A673 (cell line): ENCODE measurements at regions not wholly inside any gene's neighbourhood (a gene's known extent, or its start where the extent isn't known, plus 50 kb on each side); places are given as distances from the start of the nearest gene placed in this dataset.

Source experiments
- BruUV-seq: library from RNA; stranded (reverse); fragments of 400-500 nt; replicated peaks from 2 replicates; lab custom pipeline; 2021; lab: Mats Ljungman, UMichigan
- CTCF ChIA-PET: fragments of 300-600 bp; sonication (Branson Sonifier 250); formaldehyde crosslinking; loops from one replicate; lab custom pipeline; 2022; ENCODE audit warnings: antibody characterized with exemption; lab: Charles Lee
- POLR2A ChIA-PET: fragments of 300-600 bp; sonication (Branson Sonifier 250); formaldehyde crosslinking; loops from one replicate; lab custom pipeline; 2022; ENCODE audit warnings: antibody characterized with exemption; ENCODE audit not compliant: low non-redundant PET; lab: Charles Lee
- DNase-seq: peaks from one replicate; pipeline ENCODE4 v3.0.0-alpha.2; 2015; ENCODE audit warnings: low spot score
- H3K27ac ChIP-seq: fragments of 200-600 bp; sonication (generic); 2 replicates; pipeline ENCODE4 v1.5.1; 2016; ENCODE audit warnings: mixed run types, low read depth, mild to moderate bottlenecking, mixed read lengths, antibody characterized with exemption, low read length; ENCODE audit not compliant: poor library complexity, severe bottlenecking
- H3K27me3 ChIP-seq: fragments of 200-600 bp; sonication (generic); replicated peaks from 2 replicates; pipeline ENCODE4 v1.6.1; 2017; ENCODE audit warnings: mixed run types, low read depth, mild to moderate bottlenecking, mixed read lengths, antibody characterized with exemption, low read length; ENCODE audit not compliant: insufficient read depth, poor library complexity
- H3K36me3 ChIP-seq: fragments of 200-600 bp; sonication (generic); 2 replicates; pipeline ENCODE4 v1.6.1; 2016; ENCODE audit warnings: mixed run types, mild to moderate bottlenecking, mixed read lengths, antibody characterized with exemption, low read length; ENCODE audit not compliant: insufficient read depth, poor library complexity, severe bottlenecking
- H3K4me1 ChIP-seq: fragments of 200-600 bp; sonication (generic); 2 replicates; pipeline ENCODE4 v1.6.1; 2017; ENCODE audit warnings: mixed run types, mild to moderate bottlenecking, mixed read lengths, antibody characterized with exemption, low read length; ENCODE audit not compliant: insufficient read depth, poor library complexity, severe bottlenecking
- H3K4me3 ChIP-seq: fragments of 200-600 bp; sonication (generic); 2 replicates; pipeline ENCODE4 v1.5.1; 2016; ENCODE audit warnings: low read depth, mixed run types, mild to moderate bottlenecking, mixed read lengths, low read length; ENCODE audit not compliant: poor library complexity, severe bottlenecking
- H3K9me3 ChIP-seq: fragments of 200-600 bp; sonication (generic); 2 replicates; pipeline ENCODE4 v1.6.1; 2016; ENCODE audit warnings: mixed run types, low read depth, mild to moderate bottlenecking, mixed read lengths, antibody characterized with exemption, low read length; ENCODE audit not compliant: poor library complexity, severe bottlenecking
- EZH2 ChIP-seq: fragments of 200-600 bp; sonication (generic); IDR thresholded peaks from 2 replicates; pipeline ENCODE4 v1.6.1; 2017; ENCODE audit warnings: borderline replicate concordance, low read depth, mild to moderate bottlenecking, mixed read lengths, antibody characterized with exemption, low read length; ENCODE audit not compliant: poor library complexity, severe bottlenecking
- intact Hi-C: fragments of 100-400 bp; cut with micrococcal nuclease; formaldehyde crosslinking; loops from one replicate; pipeline ENCODE4 v1.10.0; 2022; ENCODE audit not compliant: unreplicated experiment
- TF ChIP-seq, protein P1 (sequence below): fragments of 300-800, 200-600 bp; sonication (generic); conservative IDR thresholded peaks from 2 replicates; pipeline ENCODE4 v1.5.1; 2017; ENCODE audit warnings: low read depth, mild to moderate bottlenecking, antibody characterized with exemption, low read length, moderate library complexity, mixed read lengths

DNA sequence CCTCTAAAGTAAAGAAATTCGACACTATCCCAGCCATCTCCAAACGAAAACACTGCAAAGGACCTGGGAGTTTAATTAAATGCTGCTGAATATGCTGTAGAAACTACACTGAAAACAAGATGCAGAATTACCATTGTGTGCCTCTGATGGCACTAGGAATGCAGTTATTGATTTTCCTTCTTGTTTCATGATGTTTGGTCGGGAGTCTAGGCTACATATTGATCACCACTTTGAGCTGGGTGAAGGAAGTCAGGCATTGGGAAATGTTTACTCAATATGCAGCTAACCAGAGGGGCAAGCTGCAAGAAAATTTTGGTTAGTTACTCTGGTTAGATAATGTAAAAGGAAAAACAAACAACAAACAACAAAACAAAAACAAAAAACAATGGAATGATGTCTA, 650.7 kb upstream of the GALNTL6 start:
- no TSS peak for BruUV-seq
- no peak overlapping the region for H3K4me3 ChIP-seq
- H3K9me3 ChIP-seq = no peaks in the 10 kb centered on the region
- H3K27me3 ChIP-seq = no peaks in the 10 kb centered on the region
- ChIA-PET CTCF (no interaction called here), POLR2A (no interaction called here)
- H3K27ac ChIP-seq = no peak overlapping the region
- intact Hi-C loops = no loop called here
- DNase-seq = no peak
- TF ChIP-seq, protein P1, sequence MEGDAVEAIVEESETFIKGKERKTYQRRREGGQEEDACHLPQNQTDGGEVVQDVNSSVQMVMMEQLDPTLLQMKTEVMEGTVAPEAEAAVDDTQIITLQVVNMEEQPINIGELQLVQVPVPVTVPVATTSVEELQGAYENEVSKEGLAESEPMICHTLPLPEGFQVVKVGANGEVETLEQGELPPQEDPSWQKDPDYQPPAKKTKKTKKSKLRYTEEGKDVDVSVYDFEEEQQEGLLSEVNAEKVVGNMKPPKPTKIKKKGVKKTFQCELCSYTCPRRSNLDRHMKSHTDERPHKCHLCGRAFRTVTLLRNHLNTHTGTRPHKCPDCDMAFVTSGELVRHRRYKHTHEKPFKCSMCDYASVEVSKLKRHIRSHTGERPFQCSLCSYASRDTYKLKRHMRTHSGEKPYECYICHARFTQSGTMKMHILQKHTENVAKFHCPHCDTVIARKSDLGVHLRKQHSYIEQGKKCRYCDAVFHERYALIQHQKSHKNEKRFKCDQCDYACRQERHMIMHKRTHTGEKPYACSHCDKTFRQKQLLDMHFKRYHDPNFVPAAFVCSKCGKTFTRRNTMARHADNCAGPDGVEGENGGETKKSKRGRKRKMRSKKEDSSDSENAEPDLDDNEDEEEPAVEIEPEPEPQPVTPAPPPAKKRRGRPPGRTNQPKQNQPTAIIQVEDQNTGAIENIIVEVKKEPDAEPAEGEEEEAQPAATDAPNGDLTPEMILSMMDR = no peak
- no peak for TF ChIP-seq EZH2
- H3K4me1 ChIP-seq = no peaks in the 10 kb centered on the region
- H3K36me3 ChIP-seq = no peaks in the 10 kb centered on the region

DNA sequence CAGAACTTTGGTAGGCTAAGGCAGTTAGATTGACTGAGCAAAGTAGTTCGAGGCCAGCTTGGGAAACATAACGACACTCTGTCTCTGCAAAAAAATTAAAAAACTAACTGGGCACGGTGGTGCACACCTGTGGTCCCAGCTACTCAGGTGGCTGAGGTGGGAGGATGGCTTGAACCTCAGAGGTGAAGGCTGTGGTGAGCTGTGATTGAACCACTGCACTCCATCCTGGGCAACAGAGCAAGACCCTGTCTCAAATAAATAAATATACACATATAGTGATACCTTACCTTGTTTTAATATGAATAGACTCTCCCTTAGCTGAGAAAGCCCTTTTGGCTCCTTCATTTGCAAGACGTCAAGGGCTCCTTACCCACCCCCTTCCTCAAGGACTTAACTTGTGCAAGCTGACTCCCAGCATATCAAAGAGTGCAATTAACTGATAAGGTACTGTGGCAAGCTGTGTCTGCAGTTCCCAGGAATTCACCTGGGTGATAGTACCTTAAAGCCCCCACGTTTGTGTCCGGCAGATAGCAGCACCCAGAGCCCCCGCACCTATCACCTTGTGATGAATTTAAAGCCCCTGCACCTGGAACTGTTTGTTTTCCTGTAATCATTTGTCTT, 655.6 kb upstream of the GALNTL6 start:
- CTCF ChIA-PET = no interaction called here
- BruUV-seq = no TSS peak
- Histone ChIP-seq H3K27ac (no peak overlapping the region), H3K4me1 (no peaks in the 10 kb centered on the region), H3K9me3 (no peaks in the 10 kb centered on the region), H3K36me3 (no peaks in the 10 kb centered on the region), H3K27me3 (no peaks in the 10 kb centered on the region), H3K4me3 (no peak overlapping the region)
- POLR2A ChIA-PET = no interaction called here
- DNase-seq = no peak
- intact Hi-C loops = no loop called here
- no peak for TF ChIP-seq EZH2
- TF ChIP-seq, protein P1 = no peak

DNA sequence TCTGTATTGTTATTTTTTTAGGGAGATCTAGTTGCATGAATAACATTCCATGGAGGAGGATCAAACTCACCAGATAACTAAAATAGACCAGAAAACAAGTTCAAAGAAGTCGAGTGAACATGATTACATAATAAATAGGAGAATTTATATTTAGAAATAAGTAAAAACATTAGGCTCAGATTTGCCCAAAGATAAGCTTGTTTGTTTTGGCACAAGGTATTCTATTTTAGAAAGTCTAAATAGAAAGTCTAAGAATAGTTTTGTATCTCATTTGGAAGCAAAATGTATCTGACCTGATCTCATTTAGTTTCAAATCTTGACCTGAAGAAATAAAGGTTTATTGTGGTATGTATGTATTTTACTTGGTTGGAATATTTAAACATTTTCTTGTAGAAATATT, 670.6 kb upstream of the GALNTL6 start:
- intact Hi-C loops = no loop called here
- H3K4me1 ChIP-seq = no peaks in the 10 kb centered on the region
- DNase-seq = no peak
- ChIA-PET CTCF (no interaction called here), POLR2A (no interaction called here)
- H3K36me3 ChIP-seq = no peaks in the 10 kb centered on the region
- no TSS peak for BruUV-seq
- no peak overlapping the region for H3K27ac ChIP-seq
- no peaks in the 10 kb centered on the region for H3K27me3 ChIP-seq
- TF ChIP-seq, protein P1 = no peak
- no peak for TF ChIP-seq EZH2
- no peak overlapping the region for H3K4me3 ChIP-seq
- H3K9me3 ChIP-seq = no peaks in the 10 kb centered on the region
